SJCRH30 (cell line): ENCODE measurements at regions not wholly inside any gene's neighbourhood (a gene's known extent, or its start where the extent isn't known, plus 50 kb on each side); places are given as distances from the start of the nearest gene placed in this dataset.

ENCODE experiments used
- DNase-seq, 2 experiments: peaks; one replicate each; pipeline ENCODE4 v3.0.0-alpha.2; 2015 to 2020
- H3K27ac ChIP-seq: fragments of 250-450 bp; sonication (Bioruptor Pico); 2 replicates; pipeline ENCODE4 v1.5.1; 2020; ENCODE audit warnings: mild to moderate bottlenecking, moderate library complexity
- H3K27me3 ChIP-seq: fragments of 250-450 bp; sonication (Bioruptor Pico); 2 replicates; pipeline ENCODE4 v1.5.1; 2020; ENCODE audit warnings: mild to moderate bottlenecking, moderate library complexity
- H3K36me3 ChIP-seq: fragments of 250-450 bp; sonication (Bioruptor Pico); 2 replicates; pipeline ENCODE4 v1.5.1; 2020; ENCODE audit warnings: mild to moderate bottlenecking, moderate library complexity
- H3K4me1 ChIP-seq: fragments of 250-450 bp; sonication (Bioruptor Pico); 2 replicates; pipeline ENCODE4 v1.5.1; 2020; ENCODE audit warnings: mild to moderate bottlenecking, moderate library complexity
- H3K4me3 ChIP-seq: fragments of 250-450 bp; sonication (Bioruptor Pico); 2 replicates; pipeline ENCODE4 v1.5.1; 2020; ENCODE audit warnings: mild to moderate bottlenecking, moderate library complexity
- H3K9me3 ChIP-seq: fragments of 250-450 bp; sonication (Bioruptor Pico); replicated peaks from 2 replicates; pipeline ENCODE4 v1.5.1; 2020; ENCODE audit warnings: mild to moderate bottlenecking, moderate library complexity

DNA sequence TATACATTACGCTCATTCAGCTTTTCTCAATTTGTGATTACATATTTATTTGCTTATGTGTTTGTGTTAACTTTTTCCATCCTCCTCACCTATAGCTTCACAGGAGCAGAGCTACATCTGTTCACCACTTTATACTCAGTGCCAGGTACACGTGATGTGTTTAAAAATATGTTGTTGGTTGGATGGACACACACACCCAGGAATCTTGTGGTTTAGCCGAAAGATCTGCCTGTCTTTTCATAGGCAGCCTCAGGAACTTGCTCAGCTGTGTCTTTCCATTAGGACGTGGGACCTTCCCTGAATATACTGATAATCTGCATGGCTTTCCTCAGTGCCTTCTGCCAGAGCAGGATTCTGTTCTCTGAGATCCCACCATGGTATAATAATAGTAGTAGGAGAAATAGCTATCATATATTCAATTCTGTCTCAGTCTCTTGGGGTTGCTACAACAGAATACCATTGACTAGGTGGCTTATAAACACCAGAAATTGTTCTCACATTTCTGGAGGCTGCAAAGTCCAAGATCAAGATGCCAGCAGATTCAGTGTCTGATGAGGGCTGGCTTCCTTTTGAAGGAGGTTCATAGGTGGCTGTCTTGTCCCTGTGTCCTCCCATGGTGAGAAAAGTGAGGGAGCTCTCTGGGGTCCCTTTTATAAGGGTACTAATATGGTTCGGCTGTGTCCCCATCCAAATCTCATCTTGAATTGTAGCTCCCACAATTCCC is 50.0 kb upstream of the SOD3 start:
- H3K27me3 ChIP-seq, result no peaks in the 10 kb centered on the region
- no peaks in the 10 kb centered on the region for H3K9me3 ChIP-seq
- H3K4me1 ChIP-seq, result no peaks in the 10 kb centered on the region
- H3K4me3 ChIP-seq, result no peak overlapping the region
- H3K36me3 ChIP-seq, result no peaks in the 10 kb centered on the region
- no peak overlapping the region for H3K27ac ChIP-seq
- DNase-seq, result no peak
